GM18505 (cell line): ENCODE measurements at regions not wholly inside any gene's neighbourhood (a gene's known extent, or its start where the extent isn't known, plus 50 kb on each side); places are given as distances from the start of the nearest gene placed in this dataset.

Experiments used
- ATAC-seq: cut with Tn5 transposase; IDR thresholded peaks from one replicate; pipeline ENCODE4 v1.9.1; 2021; ENCODE audit not compliant: unreplicated experiment
- POLR2A ChIP-seq: IDR thresholded peaks from 4 replicates; pipeline ENCODE4 v1.6.1; 2011; ENCODE audit warnings: borderline replicate concordance; ENCODE audit not compliant: insufficient read depth, insufficient read length; ENCODE audit errors: extremely low read depth

DNA sequence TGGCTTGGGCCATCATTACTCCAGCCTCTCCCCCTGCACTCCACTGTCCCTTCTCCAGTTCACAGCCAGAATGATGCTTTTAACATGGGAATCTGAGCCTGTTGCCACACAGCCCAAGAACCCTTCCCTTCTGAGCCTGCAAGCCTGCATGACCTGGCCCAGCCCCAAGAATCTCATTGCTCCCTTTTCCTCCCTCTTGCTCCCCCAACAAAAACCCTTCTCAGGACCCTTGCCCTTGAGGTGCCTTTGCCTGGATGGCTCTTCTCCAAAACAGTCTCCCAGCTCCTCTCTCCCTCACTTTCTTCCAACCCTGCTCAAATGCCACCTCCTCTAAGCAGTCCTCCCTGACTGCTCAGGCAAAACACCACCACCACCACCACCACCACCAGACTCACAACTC is 157.2 kb downstream of the ANKRD60 start:
- TF ChIP-seq POLR2A = no peak
- no peak for ATAC-seq

GRCh38 chr20:58070664-58071196 is 157.7 kb downstream of the ANKRD60 start:
- TF ChIP-seq POLR2A = no peak
- ATAC-seq = no peak

DNA sequence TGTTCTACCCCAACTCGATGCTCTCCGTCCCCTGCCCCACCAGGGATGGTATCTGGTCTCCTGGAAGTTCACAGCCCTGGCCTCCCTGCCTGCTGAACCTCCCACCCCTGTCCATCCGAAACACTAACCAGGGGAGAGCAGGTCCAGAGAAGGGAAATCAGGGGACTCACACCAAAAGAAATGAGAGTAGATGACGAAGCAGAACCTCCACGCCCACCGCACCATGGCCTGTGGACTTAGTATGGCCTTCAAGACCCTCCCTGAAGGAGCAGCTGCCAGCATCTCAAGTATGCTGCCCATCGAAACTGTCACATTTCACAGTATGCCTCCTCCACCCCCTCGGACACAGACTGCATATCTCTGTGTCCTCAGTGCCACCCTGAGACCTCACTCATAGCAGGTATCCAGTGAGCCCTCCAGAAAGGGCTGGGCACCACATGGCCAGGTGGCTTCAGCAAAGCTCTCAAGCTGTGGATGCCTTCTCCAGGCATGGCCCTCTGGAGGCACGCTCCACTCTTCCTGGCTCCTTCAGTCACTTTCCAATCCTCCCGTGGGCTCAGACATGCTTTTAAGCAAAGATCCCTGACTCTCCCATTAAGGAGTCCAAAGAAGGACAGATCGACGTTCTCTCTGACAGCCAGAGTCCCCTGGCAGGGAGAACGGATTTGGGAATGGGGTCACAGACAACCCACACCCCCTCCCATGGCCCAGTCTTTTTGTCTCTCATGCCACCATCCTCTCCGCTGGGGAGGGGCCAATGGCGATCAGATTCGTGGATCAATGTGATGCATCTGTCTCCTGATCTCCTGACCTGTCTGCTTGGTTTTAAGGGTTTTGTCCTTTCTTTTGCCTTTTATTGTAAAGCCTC is 158.4 kb downstream of the ANKRD60 start:
- no peak for ATAC-seq
- TF ChIP-seq POLR2A = no peak

DNA sequence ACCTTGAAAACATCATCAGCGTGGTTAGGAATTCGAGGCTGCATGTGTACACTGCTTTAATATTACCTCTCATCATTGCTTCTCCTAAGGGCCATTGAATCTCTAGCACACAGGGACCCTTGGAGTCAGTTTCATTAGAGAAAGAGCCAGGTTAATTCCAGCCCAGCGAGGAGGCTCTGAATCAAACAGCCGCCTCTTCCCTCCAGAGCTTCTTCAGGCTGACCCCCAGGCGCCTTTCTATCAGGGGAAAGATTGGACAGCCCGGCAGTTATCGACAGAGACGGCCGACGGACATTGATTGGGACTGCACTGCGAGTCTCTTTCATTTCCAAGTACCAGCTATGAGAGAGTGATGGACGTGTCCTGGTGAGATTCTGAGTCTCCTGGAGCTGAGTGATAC is 159.2 kb downstream of the ANKRD60 start:
- no peak for TF ChIP-seq POLR2A
- ATAC-seq = no peak

DNA sequence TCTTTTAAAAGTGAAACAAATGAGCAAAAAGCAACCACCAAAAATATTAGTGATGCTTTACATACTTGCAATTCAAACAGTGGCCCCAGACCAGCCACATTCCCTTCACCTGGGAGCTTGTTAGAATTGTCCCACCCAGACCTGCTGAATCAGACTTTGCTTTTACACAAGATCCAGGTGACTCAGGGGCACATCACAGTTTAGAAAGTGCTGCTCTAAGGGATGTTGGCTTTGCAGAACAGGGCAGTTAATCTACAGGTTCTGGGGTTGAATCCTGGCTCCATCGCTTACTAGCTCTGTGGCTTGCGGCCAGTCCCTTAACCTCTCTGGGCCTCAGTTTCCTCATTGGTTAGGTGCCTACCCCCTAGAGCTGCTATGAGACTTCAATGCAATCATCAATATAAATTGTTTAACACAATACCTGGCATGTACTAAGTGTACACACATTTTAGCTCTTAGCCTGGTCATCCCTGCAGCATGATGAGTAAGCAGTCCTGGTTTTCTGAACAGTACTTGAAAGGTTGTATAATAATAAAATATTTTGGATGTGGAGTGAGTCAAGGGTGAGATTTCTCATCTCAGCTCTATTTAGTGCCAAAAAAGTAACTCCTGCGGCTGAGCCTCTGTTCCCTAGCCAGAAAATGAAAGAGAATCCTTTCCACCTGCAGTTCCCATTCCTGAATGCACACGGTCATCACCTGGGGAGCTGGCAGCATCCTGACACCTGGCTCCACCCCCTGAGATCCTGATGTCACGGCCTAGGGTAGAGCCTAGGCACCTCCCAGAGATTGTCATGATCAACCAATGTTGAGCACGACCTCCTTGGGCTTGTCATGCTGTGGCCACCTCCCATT is 162.7 kb downstream of the ANKRD60 start:
- TF ChIP-seq POLR2A = no peak
- ATAC-seq = no peak

GRCh38 chr20:58064411-58065010 is 163.9 kb downstream of the ANKRD60 start:
- no peak for TF ChIP-seq POLR2A
- ATAC-seq = no peak

DNA sequence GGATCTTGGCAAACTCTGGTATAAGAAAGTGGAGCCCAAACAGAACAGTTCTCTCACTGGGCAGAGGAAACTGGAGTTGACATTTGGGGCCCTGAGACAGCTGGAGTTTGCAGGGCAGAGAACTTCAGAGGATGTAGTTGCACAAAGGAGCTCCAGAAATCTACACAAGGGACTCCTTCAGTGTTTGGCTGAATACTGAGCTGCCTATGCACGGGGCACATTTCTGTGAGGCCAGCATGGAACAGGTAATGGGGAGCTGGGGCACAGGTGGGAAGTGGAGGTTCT is 169.3 kb downstream of the ANKRD60 start:
- ATAC-seq = no peak
- TF ChIP-seq POLR2A = no peak

- no peak for ATAC-seq
Measured at GRCh38 chr20:58058421-58059259, 169.8 kb downstream of the ANKRD60 start.

DNA sequence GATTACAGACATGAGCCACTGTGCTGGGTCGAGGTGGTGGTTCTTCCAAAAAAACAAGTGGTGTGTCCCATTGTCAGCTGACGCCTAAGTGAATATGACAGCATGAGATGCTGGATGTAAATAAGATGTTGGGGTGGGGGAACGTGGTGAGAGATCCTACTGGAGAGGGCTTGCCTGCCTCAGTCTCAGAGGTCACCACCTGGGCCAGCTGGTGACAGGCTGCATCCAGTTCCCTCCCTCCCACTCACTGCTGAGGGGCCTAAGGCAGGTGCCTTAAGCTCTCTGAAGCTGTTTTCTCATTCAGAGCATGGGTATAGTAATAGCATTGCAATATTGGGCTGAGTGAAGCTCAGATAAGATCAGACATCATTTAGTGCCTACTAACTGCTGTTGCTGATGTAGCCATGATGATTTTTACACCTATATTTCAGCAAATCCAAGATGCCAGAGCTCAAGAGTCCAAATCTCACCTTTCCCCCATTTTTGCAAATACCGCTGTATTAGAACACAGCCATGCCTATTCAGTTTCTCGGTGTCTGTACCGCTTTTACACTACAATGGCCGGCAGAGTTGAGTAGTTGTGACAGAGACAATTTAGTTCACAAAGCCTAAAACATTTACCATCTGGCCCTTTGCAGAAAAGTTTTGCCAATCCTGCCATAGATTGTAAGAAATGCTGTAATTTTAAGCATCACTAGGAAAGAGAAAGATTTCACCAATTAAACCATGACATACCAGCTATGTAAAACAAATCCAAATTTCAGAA is 171.3 kb downstream of the ANKRD60 start:
- no peak for TF ChIP-seq POLR2A

More at GRCh38 chr20:58058421-58059259, 169.8 kb downstream of the ANKRD60 start:
- no peak for TF ChIP-seq POLR2A

GRCh38 chr20:58056021-58056591 is 172.3 kb downstream of the ANKRD60 start:
- no peak for ATAC-seq

More for the DNA sequence above, 171.3 kb downstream of the ANKRD60 start:
- ATAC-seq = no peak

GRCh38 chr20:58054780-58055373 is 173.6 kb downstream of the ANKRD60 start:
- no peak for ATAC-seq
- no peak for TF ChIP-seq POLR2A

More at GRCh38 chr20:58056021-58056591, 172.3 kb downstream of the ANKRD60 start:
- TF ChIP-seq POLR2A = no peak
